ENCODE measurements at regions not wholly inside any gene's neighbourhood (a gene's known extent, or its start where the extent isn't known, plus 50 kb on each side); places are given as distances from the start of the nearest gene placed in this dataset.

- ChIA-PET CTCF (interaction anchor here (1.1 to 1.2 kb wide), 2 partner anchors 162 to 399 kb away, joined by 3 read pairs; no protein-coding TSS in a partner anchor), POLR2A (interaction anchor here (0.6 kb wide), 1 partner anchor 252 kb away, joined by 3 read pairs; no protein-coding TSS in a partner anchor)
- Histone ChIP-seq H2AFZ (ENCODE audit: low read depth) (no peak overlapping the region), H3K27me3 (ENCODE audit: insufficient read depth) (no peaks in the 10 kb centered on the region), H3K4me1 (ENCODE audit: control insufficient read depth in 1 of 2, insufficient read depth in 2 of 2, low read depth in 1 of 2, low read length in 1 of 2) (no peaks in the 10 kb centered on the region; a peak in 1 of 4 replicates), H4K20me1 (ENCODE audit: insufficient read depth) (no peaks in the 10 kb centered on the region), H3K9me2 (no peaks in the 10 kb centered on the region), H3K4me2 (no peak overlapping the region), H3K36me3 (replicated peaks in 1 of 2; ENCODE audit: control insufficient read depth in 1 of 2, insufficient read depth in 2 of 2, low read length in 1 of 2) (no peaks in the 10 kb centered on the region), H3K9me3 (no peaks in the 10 kb centered on the region), H3K27ac (ENCODE audit: low read depth in 2 of 2, low read length in 1 of 2) (no peak overlapping the region), H3F3A (replicated peaks; ENCODE audit: insufficient read depth) (no peaks in the 10 kb centered on the region), H3K4me3 (ENCODE audit: low read depth in 2 of 2, low read length in 1 of 2) (no peak overlapping the region), H3K79me2 (ENCODE audit: insufficient read depth) (no peaks in the 10 kb centered on the region), H3K9ac (no peak overlapping the region)
- TF ChIP-seq ELF1 (IDR thresholded peaks at IDR 0.05) = no peak
- no peak for TF ChIP-seq YY1 (IDR thresholded peaks at IDR 0.05; ENCODE audit: low read depth)
- TF ChIP-seq, protein P1, sequence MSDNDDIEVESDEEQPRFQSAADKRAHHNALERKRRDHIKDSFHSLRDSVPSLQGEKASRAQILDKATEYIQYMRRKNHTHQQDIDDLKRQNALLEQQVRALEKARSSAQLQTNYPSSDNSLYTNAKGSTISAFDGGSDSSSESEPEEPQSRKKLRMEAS (IDR thresholded peaks at IDR 0.05; ENCODE audit: low read depth) = no peak
- no peak for TF ChIP-seq SIN3A (IDR thresholded peaks at IDR 0.05; ENCODE audit: borderline replicate concordance, low read depth, low read length)
- no peak for TF ChIP-seq CTCF (IDR thresholded peaks at IDR 0.05)
- no peak for TF ChIP-seq REST (IDR thresholded peaks at IDR 0.05; ENCODE audit: low read depth, low read length)
- TF ChIP-seq, protein P2, sequence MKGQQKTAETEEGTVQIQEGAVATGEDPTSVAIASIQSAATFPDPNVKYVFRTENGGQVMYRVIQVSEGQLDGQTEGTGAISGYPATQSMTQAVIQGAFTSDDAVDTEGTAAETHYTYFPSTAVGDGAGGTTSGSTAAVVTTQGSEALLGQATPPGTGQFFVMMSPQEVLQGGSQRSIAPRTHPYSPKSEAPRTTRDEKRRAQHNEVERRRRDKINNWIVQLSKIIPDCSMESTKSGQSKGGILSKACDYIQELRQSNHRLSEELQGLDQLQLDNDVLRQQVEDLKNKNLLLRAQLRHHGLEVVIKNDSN (IDR thresholded peaks at IDR 0.05; ENCODE audit: borderline replicate concordance, low read depth) = no peak
- no peak for TF ChIP-seq MXI1 (IDR thresholded peaks at IDR 0.05; ENCODE audit: low read depth, low read length)
- no peak for TF ChIP-seq MEF2A (IDR thresholded peaks at IDR 0.05; ENCODE audit: borderline replicate concordance, low read depth)
- no peak for TF ChIP-seq GATA2 (CRISPR knock-in tag; IDR thresholded peaks at IDR 0.05)
- no peak for TF ChIP-seq USF2 (IDR thresholded peaks at IDR 0.05; ENCODE audit: borderline replicate concordance, low read depth, low read length)
- TF ChIP-seq TAF1 (IDR thresholded peaks at IDR 0.05; ENCODE audit: borderline replicate concordance, low read depth, low read length) = no peak
- TF ChIP-seq FOXJ3 (CRISPR knock-in tag; IDR thresholded peaks at IDR 0.05) = no peak
- TF ChIP-seq RFX5 (IDR thresholded peaks at IDR 0.05; ENCODE audit: low read length) = no peak
- no peak for TF ChIP-seq GABPA (IDR thresholded peaks at IDR 0.05; ENCODE audit: low read depth)
- no peak for TF ChIP-seq EZH2phosphoT487 (IDR thresholded peaks at IDR 0.05; ENCODE audit: borderline replicate concordance, low read depth)
- no peak for TF ChIP-seq RCOR1 (IDR thresholded peaks at IDR 0.05; ENCODE audit: low read length)
- no peak for TF ChIP-seq FOXM1 (IDR thresholded peaks at IDR 0.05; ENCODE audit: low read depth)
- TF ChIP-seq NRF1 (IDR thresholded peaks at IDR 0.05; ENCODE audit: low read depth, low read length) = no peak
- no peak for TF ChIP-seq TEAD4 (IDR thresholded peaks at IDR 0.05; ENCODE audit: borderline replicate concordance, insufficient read depth)
- 36% methylated on average over 7 of the region's 7 CpGs for WGBS (ENCODE audit: low lambda C conversion rate)
- DNase-seq = no peak
Measured at GRCh38 chr6:50543666-50544065, 169.7 kb upstream of the TFAP2D start.
